ENCODE measurements at regions not wholly inside any gene's neighbourhood (a gene's known extent, or its start where the extent isn't known, plus 50 kb on each side); places are given as distances from the start of the nearest gene placed in this dataset.

DNA sequence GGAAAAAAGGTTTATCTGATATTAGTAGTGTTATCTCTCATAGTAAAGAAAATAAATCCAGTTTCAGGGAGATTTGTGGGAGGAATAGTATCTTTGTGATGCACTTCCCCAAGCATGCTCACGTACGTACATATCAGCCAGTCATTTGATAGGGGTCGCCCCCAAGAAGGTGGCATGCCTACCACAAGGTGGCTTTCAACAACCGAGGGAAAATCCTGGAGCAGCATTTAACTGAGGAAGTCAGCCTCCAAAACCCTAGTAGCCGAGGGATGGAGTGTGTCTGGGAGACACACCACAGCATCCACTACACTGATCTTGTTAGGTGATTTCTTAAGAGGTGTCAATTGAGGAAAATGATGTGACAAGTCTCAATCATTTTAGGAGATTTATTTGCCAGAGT, 623.9 kb downstream of the NYAP2 start:
- POLR2A ChIA-PET, result no interaction called here
- Histone ChIP-seq H3K4me3 (ENCODE audit: low read depth in 2 of 2, low read length in 2 of 2) (no peak overlapping the region), H3K36me3 (ENCODE audit: control insufficient read depth, insufficient read depth, low read length) (no peaks in the 10 kb centered on the region), H3K27ac (ENCODE audit: low read length) (no peak overlapping the region), H3K4me1 (ENCODE audit: control insufficient read depth, insufficient read depth, low read length) (no peaks in the 10 kb centered on the region), H3K9me3 (ENCODE audit: control insufficient read depth, insufficient read depth, low read depth, low read length) (peaks cover 3% of the 10 kb centered on the region; the same call in 1 of the 2 replicates), H3K27me3 (ENCODE audit: control insufficient read depth, insufficient read depth, low read length) (no peaks in the 10 kb centered on the region)
- intact Hi-C loops (cut with micrococcal nuclease; ENCODE audit: unreplicated experiment), result no loop called here
- ATAC-seq, result no peak
- CTCF ChIA-PET, result no interaction called here
- no TSS peak for BruUV-seq (replicated peaks)
- TF ChIP-seq REST (IDR thresholded peaks at IDR 0.05; ENCODE audit: insufficient read depth in 1 of 2, low read depth in 2 of 2, low read length in 1 of 2), result no peak
- TF ChIP-seq SIN3A (IDR thresholded peaks at IDR 0.05; ENCODE audit: borderline replicate concordance, insufficient read depth, low read depth, low read length), result no peak
- TF ChIP-seq CTCF (IDR thresholded peaks at IDR 0.05), result no peak; the same call in 1 of the 2 replicates
- TF ChIP-seq TCF7L2 (IDR thresholded peaks at IDR 0.05; ENCODE audit: low read depth, low read length), result no peak
- no peak for TF ChIP-seq POLR2AphosphoS5 (IDR thresholded peaks at IDR 0.05; ENCODE audit: low read depth, low read length)
- DNase-seq (ENCODE audit: low read depth, low spot score), result no peak
- in situ Hi-C loops (cut with HindIII; ENCODE audit: low pct_unique_long_range_greater_than_20kb, low sequenced_read_pairs), result no loop called here

- ATAC-seq (no peak), DNase-seq (ENCODE audit: low read depth, low spot score) (no peak)
- H3K9me3 ChIP-seq (ENCODE audit: control insufficient read depth, insufficient read depth, low read depth, low read length), result peaks cover 8% of the 10 kb centered on the region; the same call in 1 of the 2 replicates
- H3K4me1 ChIP-seq (ENCODE audit: control insufficient read depth, insufficient read depth, low read length), result no peaks in the 10 kb centered on the region
- intact Hi-C loops (cut with micrococcal nuclease; ENCODE audit: unreplicated experiment) (loop anchor here (2.0 kb wide), 1 partner anchor 230 kb away; no protein-coding TSS in a partner anchor), in situ Hi-C loops (cut with HindIII; ENCODE audit: low pct_unique_long_range_greater_than_20kb, low sequenced_read_pairs) (no loop called here)
- H3K27ac ChIP-seq (ENCODE audit: low read length), result peak overlapping the region; percentile 5; the same call in 1 of the 2 replicates
- no TSS peak for BruUV-seq (replicated peaks)
- no peak overlapping the region for H3K4me3 ChIP-seq (ENCODE audit: low read depth in 2 of 2, low read length in 2 of 2)
- CTCF ChIA-PET, result no interaction called here
- POLR2A ChIA-PET, result no interaction called here
- H3K36me3 ChIP-seq (ENCODE audit: control insufficient read depth, insufficient read depth, low read length), result no peaks in the 10 kb centered on the region
- TF ChIP-seq TCF7L2 (IDR thresholded peaks at IDR 0.05; ENCODE audit: low read depth, low read length) (no peak), POLR2AphosphoS5 (IDR thresholded peaks at IDR 0.05; ENCODE audit: low read depth, low read length) (no peak), CTCF (IDR thresholded peaks at IDR 0.05) (no peak), SIN3A (IDR thresholded peaks at IDR 0.05; ENCODE audit: borderline replicate concordance, insufficient read depth, low read depth, low read length) (no peak), REST (IDR thresholded peaks at IDR 0.05; ENCODE audit: insufficient read depth in 1 of 2, low read depth in 2 of 2, low read length in 1 of 2) (no peak)
- no peaks in the 10 kb centered on the region for H3K27me3 ChIP-seq (ENCODE audit: control insufficient read depth, insufficient read depth, low read length)
Measured at GRCh38 chr2:226020956-226021355, 621.4 kb downstream of the NYAP2 start.

Measured in Panc1 (cell line).